K562 (cell line): ENCODE measurements at regions not wholly inside any gene's neighbourhood (a gene's known extent, or its start where the extent isn't known, plus 50 kb on each side); places are given as distances from the start of the nearest gene placed in this dataset.

Experiments
- CHD7 ChIP-seq: fragments of 200-600 bp; sonication (generic); IDR thresholded peaks from one replicate; pipeline ENCODE4 v1.6.1; 2012; ENCODE audit warnings: mild to moderate bottlenecking, low read depth, low read length, inconsistent platforms
- CTBP1 ChIP-seq: fragments of 450-650 bp; IDR thresholded peaks from 2 replicates; pipeline ENCODE4 v1.6.1; 2016; ENCODE audit warnings: borderline replicate concordance
- GTF2F1 ChIP-seq: IDR thresholded peaks from 2 replicates; pipeline ENCODE4 v1.6.1; 2011; ENCODE audit warnings: low read depth, low read length, improper control_type of control experiment
- ID3 ChIP-seq, 2 experiments: fragments of 250-450 bp in 1 of 2; fragments of 450-650 bp in 1 of 2; sonication (Bioruptor Pico) in 1 of 2; IDR thresholded peaks; 2 replicates each; pipeline versions ENCODE4 v1.6.1 to v1.8.0; 2016 to 2021; ENCODE audit warnings: mild to moderate bottlenecking in 2 of 2, moderate library complexity in 2 of 2, missing compliant biosample characterization in 1 of 2, missing genetic modification characterization in 1 of 2
- L3MBTL2 ChIP-seq: fragments of 450-650 bp; IDR thresholded peaks from 2 replicates; pipeline ENCODE4 v1.6.1; 2016; ENCODE audit warnings: mild to moderate bottlenecking, moderate library complexity
- NCOA4 ChIP-seq: fragments of 450-650 bp; IDR thresholded peaks from 2 replicates; pipeline ENCODE4 v1.6.1; 2018; ENCODE audit warnings: mild to moderate bottlenecking; ENCODE audit not compliant: partially characterized antibody
- NUFIP1 ChIP-seq: fragments of 450-650 bp; IDR thresholded peaks from 2 replicates; pipeline ENCODE4 v1.6.1; 2018; ENCODE audit not compliant: partially characterized antibody
- PBX2 ChIP-seq, 2 experiments: IDR thresholded peaks in 1 of 2; conservative IDR thresholded peaks in 1 of 2; 2 replicates each; pipeline ENCODE4 v1.6.1; 2016; ENCODE audit warnings: low read depth in 2 of 2, mild to moderate bottlenecking in 1 of 2, missing compliant biosample characterization in 1 of 2, missing genetic modification characterization in 1 of 2, moderate library complexity in 1 of 2
- ZNF12 ChIP-seq: sonication (generic); formaldehyde crosslinking; IDR thresholded peaks from 2 replicates; pipeline ENCODE4 v1.4.0; 2020; ENCODE audit warnings: mild to moderate bottlenecking, missing genetic modification reagents
- ZNF121 ChIP-seq: sonication (generic); formaldehyde crosslinking; conservative IDR thresholded peaks from 2 replicates; pipeline ENCODE4 v1.8.0; 2022; ENCODE audit warnings: missing genetic modification reagents
- ZNF253 ChIP-seq: fragments of 250-450 bp; sonication (Bioruptor Pico); conservative IDR thresholded peaks from 2 replicates; pipeline ENCODE4 v1.6.1; 2021; ENCODE audit warnings: mild to moderate bottlenecking
- ZNF778 ChIP-seq: fragments of 450-650 bp; formaldehyde crosslinking; IDR thresholded peaks from 2 replicates; pipeline ENCODE4 v1.4.0; 2020; ENCODE audit warnings: mild to moderate bottlenecking, moderate library complexity

GRCh38 chr4:62474802-62475201, 1274.7 kb downstream of the ADGRL3 start (continued):
- TF ChIP-seq CHD7 (no peak), NCOA4 (no peak), CTBP1 (no peak), NUFIP1 (no peak), ZNF121 (CRISPR knock-in tag) (no peak), ZNF778 (CRISPR knock-in tag) (no peak), ZNF253 (no peak), L3MBTL2 (no peak), GTF2F1 (no peak), ZNF12 (CRISPR knock-in tag) (no peak), ID3 (CRISPR knock-in tag; IDR thresholded peaks at IDR 0.05) (no peak), ID3 (tag; IDR thresholded peaks at IDR 0.05) (no peak), PBX2 (CRISPR knock-in tag; IDR thresholded peaks at IDR 0.05; ENCODE audit: low read depth) (no peak), PBX2 (tag; conservative IDR thresholded peaks at IDR 0.05; ENCODE audit: low read depth) (no peak)
- TF ChIP-seq, all 486 proteins: peak for 0
